ENCODE measurements at regions not wholly inside any gene's neighbourhood (a gene's known extent, or its start where the extent isn't known, plus 50 kb on each side); places are given as distances from the start of the nearest gene placed in this dataset.

DNA sequence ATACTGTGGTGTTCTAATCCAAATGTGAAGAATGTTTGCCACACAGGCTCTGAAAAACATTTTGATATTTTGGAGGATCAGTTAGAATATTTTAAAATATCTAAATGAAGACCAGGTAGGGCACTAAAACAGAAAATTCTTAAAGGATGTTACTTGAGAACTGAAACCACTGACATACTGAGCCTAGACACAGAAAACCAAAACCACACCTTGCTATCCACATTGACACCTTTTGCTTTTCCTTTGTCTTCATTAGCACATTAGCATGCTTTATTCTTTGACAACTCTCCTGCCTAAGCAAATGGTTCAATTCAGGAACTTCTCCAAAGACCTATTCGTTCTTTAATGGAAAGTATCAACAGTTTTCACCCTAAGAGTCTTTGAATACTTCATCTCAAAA lies 835.9 kb upstream of the GRM7 start:
- TF ChIP-seq, protein P1, sequence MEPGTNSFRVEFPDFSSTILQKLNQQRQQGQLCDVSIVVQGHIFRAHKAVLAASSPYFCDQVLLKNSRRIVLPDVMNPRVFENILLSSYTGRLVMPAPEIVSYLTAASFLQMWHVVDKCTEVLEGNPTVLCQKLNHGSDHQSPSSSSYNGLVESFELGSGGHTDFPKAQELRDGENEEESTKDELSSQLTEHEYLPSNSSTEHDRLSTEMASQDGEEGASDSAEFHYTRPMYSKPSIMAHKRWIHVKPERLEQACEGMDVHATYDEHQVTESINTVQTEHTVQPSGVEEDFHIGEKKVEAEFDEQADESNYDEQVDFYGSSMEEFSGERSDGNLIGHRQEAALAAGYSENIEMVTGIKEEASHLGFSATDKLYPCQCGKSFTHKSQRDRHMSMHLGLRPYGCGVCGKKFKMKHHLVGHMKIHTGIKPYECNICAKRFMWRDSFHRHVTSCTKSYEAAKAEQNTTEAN (CRISPR knock-in tag; IDR thresholded peaks at IDR 0.05) = no peak
- TF ChIP-seq, protein P2, sequence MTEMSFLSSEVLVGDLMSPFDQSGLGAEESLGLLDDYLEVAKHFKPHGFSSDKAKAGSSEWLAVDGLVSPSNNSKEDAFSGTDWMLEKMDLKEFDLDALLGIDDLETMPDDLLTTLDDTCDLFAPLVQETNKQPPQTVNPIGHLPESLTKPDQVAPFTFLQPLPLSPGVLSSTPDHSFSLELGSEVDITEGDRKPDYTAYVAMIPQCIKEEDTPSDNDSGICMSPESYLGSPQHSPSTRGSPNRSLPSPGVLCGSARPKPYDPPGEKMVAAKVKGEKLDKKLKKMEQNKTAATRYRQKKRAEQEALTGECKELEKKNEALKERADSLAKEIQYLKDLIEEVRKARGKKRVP (CRISPR knock-in tag; IDR thresholded peaks at IDR 0.05) = no peak
- TF ChIP-seq, protein P3, sequence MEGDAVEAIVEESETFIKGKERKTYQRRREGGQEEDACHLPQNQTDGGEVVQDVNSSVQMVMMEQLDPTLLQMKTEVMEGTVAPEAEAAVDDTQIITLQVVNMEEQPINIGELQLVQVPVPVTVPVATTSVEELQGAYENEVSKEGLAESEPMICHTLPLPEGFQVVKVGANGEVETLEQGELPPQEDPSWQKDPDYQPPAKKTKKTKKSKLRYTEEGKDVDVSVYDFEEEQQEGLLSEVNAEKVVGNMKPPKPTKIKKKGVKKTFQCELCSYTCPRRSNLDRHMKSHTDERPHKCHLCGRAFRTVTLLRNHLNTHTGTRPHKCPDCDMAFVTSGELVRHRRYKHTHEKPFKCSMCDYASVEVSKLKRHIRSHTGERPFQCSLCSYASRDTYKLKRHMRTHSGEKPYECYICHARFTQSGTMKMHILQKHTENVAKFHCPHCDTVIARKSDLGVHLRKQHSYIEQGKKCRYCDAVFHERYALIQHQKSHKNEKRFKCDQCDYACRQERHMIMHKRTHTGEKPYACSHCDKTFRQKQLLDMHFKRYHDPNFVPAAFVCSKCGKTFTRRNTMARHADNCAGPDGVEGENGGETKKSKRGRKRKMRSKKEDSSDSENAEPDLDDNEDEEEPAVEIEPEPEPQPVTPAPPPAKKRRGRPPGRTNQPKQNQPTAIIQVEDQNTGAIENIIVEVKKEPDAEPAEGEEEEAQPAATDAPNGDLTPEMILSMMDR (IDR thresholded peaks at IDR 0.05 in 2 of 3, conservative IDR thresholded peaks at IDR 0.05 in 1 of 3; ENCODE audit: insufficient read depth in 2 of 3, low read depth in 1 of 3, low read length in 3 of 3) = no peak
- TF ChIP-seq JUN (IDR thresholded peaks at IDR 0.05; ENCODE audit: borderline replicate concordance, low read depth, low read length) (no peak), JUN (CRISPR knock-in tag; IDR thresholded peaks at IDR 0.05; ENCODE audit: borderline replicate concordance) (no peak), ATF1 (CRISPR knock-in tag; IDR thresholded peaks at IDR 0.05) (no peak), ATF1 (tag; IDR thresholded peaks at IDR 0.05) (no peak), HDAC2 (IDR thresholded peaks at IDR 0.05) (no peak), ZNF589 (CRISPR knock-in tag; IDR thresholded peaks at IDR 0.05; ENCODE audit: low read depth) (no peak)
- TF ChIP-seq, protein P4, sequence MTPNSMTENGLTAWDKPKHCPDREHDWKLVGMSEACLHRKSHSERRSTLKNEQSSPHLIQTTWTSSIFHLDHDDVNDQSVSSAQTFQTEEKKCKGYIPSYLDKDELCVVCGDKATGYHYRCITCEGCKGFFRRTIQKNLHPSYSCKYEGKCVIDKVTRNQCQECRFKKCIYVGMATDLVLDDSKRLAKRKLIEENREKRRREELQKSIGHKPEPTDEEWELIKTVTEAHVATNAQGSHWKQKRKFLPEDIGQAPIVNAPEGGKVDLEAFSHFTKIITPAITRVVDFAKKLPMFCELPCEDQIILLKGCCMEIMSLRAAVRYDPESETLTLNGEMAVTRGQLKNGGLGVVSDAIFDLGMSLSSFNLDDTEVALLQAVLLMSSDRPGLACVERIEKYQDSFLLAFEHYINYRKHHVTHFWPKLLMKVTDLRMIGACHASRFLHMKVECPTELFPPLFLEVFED (CRISPR knock-in tag; conservative IDR thresholded peaks at IDR 0.05) = no peak
